Activated T-cell treated with anti-CD3 and anti-CD28 coated beads, Interleukin-2, amount 50 U/mL, for 48 hours (primary cell): ENCODE measurements at regions not wholly inside any gene's neighbourhood (a gene's known extent, or its start where the extent isn't known, plus 50 kb on each side); places are given as distances from the start of the nearest gene placed in this dataset.
"Not testable (repeated sequence)": the region's sequence is repeated elsewhere in the genome, so short reads cannot be mapped to it uniquely, and the experiment has no call there.

Experiments used
- DNase-seq, 2 experiments: peaks; one replicate each; pipeline ENCODE4 v3.0.0-alpha.2; 2020

DNA sequence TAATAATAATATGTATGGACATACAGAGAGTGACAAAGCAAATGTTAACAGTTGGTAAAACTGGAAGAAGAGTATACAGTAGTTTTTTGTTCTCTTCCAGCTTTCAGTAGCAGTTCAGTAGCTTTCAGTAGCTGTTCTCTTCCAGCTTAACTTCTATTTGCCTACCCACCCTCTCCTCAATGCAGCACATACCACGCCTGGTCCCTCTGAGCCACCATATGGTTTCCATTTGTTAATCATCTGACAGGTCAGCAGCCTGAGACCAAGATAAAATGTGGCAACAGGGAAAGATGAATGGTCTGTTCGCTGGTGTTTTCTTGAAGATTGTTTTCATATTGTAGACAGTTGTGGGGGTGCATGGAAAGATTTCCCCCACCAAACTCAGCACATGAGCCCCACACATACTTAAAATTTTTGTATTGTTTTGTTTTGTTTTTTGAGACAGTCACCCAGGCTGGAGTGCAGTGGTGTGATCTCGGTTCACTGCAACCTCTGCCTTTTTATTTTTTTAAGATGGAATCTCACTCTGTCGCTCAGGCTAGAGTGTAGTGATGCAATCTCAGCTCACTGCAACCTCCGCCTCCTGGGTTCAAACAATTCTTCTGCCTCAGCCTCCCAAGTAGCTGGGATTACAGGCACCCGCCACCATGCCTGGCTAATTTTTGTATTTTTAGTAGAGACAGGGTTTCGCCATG is 56.8 kb downstream of the ATP6V0E2 start:
- not testable (repeated sequence) for DNase-seq

DNA sequence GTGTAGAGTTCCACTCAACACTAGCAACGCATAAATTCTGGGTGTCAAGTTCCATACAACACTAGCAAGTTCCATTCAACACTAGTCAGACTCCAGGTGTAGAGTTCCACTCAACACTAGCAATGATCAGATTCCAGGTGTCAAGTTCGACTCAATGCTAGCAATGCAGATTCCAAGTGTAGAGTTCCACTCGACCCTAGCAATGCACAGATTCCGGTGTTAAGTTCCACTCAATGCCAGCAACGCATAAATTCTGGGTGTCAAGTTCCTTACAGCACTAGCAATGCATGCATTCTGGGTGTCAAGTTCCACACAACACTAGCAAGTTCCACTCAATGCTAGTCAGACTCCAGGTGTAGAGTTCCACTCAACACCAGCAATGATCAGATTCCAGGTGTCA is 60.0 kb downstream of the ATP6V0E2 start:
- not testable (repeated sequence) for DNase-seq

DNA sequence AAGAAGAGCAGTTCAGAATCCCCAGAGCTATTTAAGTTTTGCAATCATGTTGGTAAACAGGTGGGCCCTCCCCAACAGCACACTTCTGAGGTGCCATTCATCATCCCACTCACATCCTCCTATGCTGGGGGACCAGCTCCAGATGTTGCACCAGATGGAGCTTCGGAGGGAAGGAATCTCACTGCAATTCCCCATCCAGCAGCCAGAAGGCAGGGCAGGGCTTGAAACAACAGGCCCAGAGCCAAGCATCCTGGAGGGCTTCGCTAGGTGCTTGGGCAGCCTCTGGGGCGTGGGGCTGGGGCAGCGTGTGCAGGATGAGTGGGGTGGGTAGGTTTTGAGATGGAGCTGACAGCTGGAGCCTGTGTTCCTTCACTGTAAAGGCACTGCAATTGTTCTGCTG is 73.6 kb downstream of the ATP6V0E2 start:
- DNase-seq = not testable (repeated sequence)

DNA sequence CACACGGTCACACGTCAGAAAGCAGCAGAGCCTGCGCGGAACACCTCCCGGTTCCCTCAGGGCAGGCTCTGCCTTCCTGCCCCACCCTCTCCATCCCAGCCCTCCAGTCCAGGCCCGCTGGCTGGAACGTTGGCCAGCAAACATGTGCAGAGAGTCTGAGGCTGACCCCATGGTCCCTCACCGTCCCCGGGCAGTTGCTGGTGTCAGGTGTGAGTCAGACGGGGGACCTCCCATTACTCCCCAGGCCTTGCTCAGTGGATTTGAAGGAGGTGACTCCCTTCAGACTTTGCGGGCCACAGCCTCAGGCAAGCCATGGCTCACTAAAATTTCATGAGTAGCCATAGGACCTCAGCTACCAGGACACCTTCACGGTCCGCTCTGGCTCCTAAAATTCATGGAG is 74.7 kb downstream of the ATP6V0E2 start:
- DNase-seq = not testable (repeated sequence)

DNA sequence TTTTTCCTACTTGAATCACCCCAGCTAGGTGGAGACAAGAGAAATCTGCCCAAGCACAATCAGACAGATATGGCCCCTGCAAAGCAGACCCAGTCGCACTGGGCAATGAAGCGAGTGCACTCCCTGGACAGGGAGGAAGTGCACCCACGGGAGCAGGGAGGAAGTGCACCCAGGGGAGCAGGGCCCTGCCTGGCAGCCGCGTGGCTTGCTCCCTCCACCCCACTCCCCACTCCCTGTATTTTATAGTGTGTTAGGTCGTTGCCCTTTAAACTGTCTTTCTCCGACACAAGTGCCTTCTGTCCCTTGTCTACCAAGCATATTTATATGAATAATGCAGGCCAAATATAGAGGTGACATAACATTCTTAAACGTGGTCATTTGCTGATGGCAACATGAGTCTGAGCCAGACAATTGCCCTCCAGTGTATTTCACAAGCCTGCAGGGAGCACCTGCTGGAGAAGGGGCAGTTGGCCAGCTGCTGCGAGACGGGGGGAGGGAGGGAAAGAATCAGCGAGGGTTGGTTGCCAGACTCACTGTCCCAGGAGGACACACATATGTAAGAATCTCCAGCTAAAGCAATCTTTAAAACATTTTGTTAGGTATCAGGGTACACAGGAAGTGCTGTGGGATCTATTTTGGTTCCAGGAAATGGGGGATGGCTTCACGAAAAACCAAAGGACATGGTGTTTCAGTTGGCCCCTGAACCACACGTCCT is 76.3 kb downstream of the ATP6V0E2 start:
- DNase-seq = peak in 1 of 2 experiments; percentile 27

DNA sequence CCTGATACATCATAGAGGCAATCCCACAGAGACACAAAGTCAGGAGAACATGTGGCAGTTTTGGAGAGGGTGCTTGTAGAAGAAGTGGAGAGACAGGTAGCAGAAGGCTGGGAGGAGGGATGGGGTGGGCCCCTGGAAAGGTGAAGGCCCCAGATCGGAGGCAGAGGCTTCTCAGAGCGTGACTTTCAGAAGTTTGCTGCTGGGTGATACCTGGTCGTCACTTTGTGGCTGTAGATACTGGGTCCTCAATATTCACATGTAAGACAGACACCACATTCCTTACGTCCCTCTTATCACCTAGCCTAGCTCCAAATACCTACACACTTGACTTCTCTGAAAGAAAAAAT is 76.8 kb downstream of the ATP6V0E2 start:
- not testable (repeated sequence) for DNase-seq

DNA sequence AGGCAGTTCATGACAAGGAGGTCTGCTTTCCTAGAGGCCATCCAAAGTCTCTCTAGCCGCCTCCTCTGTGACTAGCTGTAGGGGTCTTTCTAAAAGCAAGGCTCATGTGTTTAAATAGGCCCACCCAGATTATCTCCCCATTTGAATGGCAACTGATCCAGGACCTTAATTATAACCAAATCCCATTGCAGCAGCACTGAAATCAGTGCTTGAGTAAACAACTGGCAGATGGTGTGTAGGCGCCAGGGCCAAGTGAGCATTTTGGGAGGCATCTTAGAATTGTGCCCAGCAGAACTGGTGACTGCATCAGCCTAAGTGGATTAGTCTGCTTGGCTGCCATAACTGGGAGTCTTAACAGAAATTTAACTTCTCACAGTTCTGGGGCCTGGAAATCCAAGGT is 77.8 kb downstream of the ATP6V0E2 start:
- DNase-seq = not testable (repeated sequence)

DNA sequence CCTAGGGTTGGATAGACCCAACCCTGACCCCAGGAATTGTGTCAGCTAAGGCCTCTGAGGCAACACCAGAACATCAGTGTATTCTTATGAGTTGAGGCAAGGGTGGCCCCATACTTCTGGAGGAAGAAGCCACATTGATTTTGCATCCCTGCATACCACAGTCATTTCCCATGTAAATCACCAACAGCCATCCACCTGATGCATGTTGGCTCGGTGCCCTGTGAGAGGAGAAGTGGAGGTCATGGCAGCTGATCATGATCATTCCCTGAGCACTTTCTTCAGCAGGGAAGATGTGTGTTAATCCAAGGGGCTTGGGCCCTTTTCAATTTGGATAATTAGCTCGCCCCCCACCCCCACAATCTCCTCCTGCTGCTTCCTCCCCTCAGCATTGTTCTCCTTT is 85.1 kb downstream of the ATP6V0E2 start:
- DNase-seq = not testable (repeated sequence)

DNA sequence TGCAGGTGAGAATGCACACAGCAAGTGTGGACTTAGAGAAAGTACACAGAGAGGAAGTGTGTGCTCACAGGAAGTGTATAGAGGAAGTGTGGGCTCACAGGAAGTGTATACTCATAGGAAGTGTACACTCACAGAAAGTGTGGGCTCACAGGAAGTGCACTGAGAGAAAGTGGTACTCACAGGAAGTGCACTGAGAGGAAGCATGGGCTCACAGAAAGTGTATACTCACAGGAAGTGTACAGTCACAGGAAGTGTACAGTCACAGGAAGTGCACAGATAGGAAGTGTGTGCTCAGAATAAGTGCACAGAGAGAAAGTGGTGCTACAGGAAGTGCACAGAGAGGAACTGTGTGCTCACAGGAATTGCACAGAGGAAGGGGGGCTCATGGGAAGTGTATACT is 87.1 kb downstream of the ATP6V0E2 start:
- DNase-seq = peak in 1 of 2 experiments; percentile 20

DNA sequence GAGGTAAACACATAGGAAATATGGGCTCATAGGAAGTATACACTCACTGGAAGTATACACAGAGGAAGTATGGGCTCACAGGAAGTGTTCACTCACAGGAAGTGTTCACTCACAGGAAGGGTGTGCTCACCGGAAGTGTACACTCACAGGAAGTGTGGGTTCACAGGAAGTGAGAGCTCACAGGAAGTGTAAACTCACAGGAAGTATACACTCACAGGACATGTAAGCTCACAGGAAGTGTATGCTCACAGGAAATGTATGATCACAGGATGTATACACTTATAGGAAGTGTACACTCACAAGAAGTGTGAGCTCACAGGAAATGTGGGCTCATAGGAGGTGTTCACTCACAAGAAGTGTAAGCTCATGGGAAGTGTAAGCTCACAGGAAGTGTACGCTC is 88.1 kb downstream of the ATP6V0E2 start:
- DNase-seq = peak in 1 of 2 experiments; percentile 26

DNA sequence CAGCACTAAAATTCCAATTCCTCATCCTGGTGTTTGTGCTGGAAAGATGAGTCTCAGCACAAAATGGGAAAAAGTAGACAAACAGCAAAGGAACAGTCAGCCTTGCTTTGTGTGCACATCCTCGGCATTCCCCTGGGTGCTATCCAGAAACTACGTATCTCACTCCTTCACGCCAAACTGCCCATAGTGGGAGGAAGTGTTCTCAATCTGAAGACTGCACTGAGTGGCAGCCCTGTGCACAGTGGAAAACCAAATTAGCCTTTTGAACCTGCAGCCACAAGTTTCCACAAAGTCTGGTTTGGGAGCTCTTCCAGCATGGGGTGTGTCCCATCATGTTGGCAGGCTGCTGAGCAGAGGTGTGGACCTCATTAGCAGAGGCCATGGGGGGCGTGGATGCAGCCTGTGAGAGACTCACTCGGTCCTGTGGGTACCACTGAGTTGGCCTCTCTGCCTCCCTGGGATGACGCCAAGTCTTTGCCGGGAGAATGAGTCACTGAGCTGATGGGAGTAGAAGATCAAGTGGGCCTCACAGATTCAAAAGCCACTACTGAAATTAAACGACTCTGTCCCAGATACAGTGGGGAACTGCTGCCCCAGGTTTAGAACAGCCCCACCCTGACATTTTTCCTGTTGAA is 89.0 kb downstream of the ATP6V0E2 start:
- DNase-seq = not testable (repeated sequence)

DNA sequence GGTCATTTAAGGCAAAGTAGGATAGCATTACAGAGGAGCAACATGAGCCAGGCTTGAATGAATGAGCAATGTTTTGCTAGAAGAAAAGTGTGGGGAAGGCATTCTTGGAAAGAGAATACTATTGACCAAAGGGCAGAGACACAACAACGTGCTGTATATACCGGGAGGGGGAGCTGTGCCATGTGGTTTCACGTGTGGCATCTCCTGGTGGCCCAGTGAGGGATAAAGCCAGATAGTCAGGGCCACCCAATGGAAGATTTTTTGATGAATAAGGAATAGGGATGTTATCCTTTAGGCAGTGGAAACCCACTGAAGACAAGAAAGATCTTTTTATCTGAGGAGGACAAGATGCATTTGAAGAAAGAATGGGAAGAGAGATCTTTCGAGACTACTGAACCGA is 90.2 kb downstream of the ATP6V0E2 start:
- DNase-seq = not testable (repeated sequence)

DNA sequence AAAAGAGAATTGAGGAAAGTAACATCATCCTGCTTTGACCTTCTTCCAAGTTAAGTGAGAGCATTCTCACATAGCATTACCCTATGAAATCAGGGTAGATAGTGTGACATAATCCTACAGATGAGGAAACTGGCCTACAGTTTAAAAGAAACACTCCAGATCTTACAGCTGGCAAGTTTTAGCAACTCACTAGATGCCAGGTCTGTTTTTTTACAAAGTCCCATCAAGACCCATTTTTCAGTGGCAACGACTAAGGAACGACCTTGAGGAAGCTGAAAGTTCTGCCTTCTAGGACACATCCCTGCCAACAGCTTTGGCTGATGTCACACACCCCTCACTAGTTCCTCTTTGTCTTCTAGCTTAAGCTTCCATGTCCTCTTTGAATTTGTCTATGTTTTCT is 92.7 kb downstream of the ATP6V0E2 start:
- DNase-seq = not testable (repeated sequence)

DNA sequence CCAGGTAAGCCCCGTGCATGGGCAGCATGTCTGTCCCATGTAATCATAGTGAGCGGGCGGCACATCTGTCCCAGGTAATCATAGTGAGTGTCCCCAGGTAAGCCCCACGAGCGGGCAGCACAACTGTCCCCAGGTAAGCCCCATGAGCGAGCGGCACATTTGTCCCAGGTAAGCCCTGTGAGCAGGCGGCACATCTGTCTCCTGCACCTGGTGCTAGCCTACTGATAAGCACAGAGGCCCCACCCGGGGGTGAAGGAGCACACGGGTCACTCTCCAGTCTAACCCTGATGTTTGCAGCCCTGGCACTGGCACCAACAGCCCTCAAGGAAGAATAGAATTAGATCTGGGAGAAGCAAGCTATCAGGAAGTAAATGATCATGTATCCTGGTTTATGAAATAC is 99.2 kb downstream of the ATP6V0E2 start:
- DNase-seq = not testable (repeated sequence)

DNA sequence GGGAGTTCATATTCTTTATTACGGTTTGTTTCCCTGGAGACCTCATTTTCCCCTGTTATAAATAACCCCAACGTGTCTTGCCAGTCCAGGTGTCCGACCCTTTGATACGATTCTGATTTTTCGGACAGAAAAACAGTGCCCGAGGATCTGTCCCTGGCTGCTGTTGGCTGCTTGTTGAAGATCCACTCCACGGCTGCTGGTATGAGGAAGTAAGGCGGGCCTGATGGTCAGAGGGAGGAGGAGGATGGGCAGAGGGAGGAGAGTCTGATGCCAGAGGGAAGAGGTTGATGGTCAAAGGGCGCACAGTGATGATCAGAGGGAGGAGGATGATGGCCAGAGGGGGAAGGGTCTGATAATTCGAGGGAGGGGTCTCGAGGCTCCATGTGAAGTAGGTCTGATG is 99.9 kb downstream of the ATP6V0E2 start:
- not testable (repeated sequence) for DNase-seq

DNA sequence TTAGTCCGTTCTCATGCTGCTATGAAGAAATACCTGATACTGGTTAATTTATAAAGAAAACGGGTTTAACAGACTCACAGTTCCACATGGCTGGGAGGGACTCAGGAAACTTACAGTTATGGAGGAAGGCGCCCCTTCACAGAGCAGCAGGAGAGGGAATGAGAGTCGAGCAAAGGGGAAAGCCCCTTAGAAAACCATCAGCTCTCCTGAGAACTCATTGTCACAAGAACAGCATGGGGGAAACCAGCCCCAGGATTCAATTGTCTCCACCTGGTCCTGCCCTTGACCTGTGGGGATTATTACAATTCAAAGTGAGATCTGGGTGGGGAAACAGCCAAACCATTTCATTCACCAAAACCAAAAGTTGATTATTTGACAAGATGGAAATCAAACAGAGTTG is 101.8 kb downstream of the ATP6V0E2 start:
- not testable (repeated sequence) for DNase-seq

DNA sequence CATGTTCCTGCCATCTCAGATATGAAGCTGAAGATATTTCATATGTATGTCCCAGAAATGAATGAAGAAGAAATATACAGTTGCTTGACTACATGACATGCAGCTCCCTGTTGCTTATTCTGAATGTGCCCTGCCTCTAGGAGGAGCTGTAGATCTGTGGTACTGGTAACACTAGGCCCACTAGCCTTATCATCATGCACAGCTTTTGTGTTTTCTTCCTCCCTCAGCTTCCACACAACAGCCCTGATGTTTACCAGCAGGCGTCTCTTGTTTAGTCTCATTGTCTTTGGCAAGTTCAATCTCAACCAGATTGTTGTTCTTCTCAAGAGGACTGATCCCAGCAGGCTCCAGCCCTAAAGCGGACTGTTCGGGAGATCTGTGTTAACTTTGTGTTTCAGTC is 104.8 kb downstream of the ATP6V0E2 start:
- DNase-seq = not testable (repeated sequence)

DNA sequence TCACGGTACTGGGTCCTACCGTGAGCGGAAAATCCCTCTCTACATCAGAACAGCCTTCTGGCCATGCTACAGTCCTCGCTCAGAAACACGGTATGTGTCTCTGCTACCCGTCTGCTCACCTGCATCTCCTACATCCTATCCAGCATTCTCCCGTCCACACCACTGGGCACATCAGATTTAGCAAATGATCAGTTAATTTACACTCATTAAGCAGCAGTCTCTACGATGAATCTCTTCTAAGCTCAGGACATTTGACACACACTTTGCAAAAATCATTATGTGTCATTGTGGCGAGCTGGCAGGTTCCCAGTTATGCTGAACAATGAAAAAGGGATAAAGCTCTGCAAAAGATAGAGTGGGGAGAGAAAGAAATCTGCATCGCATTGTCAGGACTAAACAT is 105.2 kb downstream of the ATP6V0E2 start:
- DNase-seq = not testable (repeated sequence)

DNA sequence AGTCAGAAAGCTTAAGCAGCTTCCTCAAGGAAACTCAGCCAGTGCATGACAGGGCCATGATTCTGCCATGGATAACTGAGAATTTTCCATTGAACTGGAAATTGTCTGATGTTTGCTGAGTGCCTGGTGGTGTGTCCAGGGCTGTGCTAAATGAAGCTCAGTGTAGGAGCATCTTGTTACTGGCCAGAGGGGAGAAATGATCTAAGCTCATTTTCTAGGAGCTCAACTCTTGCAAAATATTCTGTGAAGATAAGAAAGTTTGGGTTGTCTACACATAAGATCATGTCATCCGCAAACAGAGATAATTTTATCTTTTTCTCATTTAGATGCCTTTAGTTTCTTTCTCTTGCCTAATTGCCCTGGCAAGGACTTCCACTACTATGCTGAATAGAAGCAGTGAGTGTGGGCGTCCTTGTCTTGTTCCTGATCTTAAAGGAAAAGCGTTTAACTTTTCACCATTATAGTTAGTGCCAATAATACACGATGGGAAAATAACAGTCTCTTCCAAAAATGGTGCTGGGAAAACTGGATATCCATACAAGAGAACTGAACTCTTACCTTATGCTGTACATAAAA is 108.9 kb downstream of the ATP6V0E2 start:
- DNase-seq = not testable (repeated sequence)

DNA sequence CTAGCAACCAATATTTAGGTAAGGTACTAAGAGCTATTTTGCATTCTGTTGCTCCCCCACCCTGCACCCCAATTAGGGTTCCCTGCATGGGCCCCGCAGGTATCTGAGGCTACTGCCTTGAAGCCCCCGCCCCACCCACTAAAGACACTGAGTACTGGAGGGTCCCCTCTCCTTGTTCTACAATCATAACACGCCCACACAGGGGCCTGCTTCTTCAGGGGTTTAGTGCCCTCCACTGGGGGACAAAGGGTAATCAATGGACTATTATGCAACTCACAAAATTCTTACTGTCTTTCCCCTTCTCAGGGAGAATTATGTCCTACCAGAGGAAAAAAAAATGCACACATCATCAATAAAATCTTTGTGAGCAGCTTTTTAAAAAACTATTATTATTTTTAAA is 113.1 kb downstream of the ATP6V0E2 start:
- not testable (repeated sequence) for DNase-seq

DNA sequence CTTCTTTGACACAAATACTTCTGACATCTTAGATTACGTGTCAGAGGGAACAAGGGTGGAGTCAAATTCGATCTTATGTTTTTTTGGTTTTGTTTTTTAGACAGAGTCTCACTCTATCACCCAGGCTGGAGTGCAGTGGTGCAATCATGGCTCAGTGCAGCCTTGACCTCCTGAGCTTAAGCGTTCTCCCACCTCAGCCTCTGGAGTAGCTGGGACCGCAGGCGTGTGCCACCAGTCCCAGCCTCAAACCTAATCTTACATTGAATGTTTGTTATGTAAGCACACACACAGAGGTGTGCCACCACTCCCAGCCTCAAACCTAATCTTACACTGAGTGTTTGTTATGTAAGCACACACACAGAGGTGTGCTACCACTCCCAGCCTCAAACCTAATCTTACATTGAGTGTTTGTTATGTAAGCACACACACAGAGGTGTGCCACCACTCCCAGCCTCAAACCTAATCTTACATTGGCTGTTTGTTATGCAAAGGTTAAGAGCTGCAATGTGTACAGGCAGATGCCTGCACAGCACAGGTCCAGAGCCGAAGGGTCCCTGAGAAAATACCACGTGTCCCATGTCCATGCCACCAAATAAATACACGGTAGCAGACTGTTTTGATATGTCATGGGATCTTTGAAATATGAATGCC is 118.0 kb downstream of the ATP6V0E2 start:
- DNase-seq = not testable (repeated sequence)

DNA sequence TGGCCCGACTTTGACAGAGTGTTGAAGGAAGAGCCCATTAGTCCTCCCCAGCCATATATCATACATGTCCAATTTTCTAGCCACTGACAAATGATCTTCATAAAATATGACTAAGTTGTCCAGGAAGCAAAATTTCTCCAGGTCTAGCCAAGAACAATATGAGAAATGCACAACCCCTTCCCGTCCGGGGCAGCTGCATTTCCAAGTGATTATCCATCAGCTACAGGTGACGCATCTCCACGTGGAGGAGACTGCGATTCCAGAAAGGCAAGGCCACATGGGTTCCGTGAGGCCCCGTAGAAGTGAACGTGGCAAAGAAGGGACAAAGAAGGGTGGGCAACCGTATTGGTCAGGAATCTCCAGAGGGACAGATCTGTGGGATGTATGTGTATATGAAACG is 118.6 kb downstream of the ATP6V0E2 start:
- DNase-seq = not testable (repeated sequence)
